Neural cell (in vitro differentiated cells): ENCODE measurements at regions not wholly inside any gene's neighbourhood (a gene's known extent, or its start where the extent isn't known, plus 50 kb on each side); places are given as distances from the start of the nearest gene placed in this dataset.

Experiments used
- CTCF ChIP-seq: fragments of 450-650 bp; IDR thresholded peaks from 2 replicates; pipeline ENCODE4 v1.5.1; 2014; ENCODE audit warnings: antibody characterized with exemption, mild to moderate bottlenecking, moderate library complexity; ENCODE audit not compliant: poor library complexity, severe bottlenecking
- EP300 ChIP-seq: fragments of 450-650 bp; conservative IDR thresholded peaks from 2 replicates; pipeline ENCODE4 v1.6.1; 2014; ENCODE audit warnings: antibody characterized with exemption, mild to moderate bottlenecking, moderate library complexity; ENCODE audit not compliant: poor library complexity, severe bottlenecking
- EZH2 ChIP-seq: fragments of 200-600, 300-800 bp; shearing (Covaris generic), sonication (generic); IDR thresholded peaks from 2 replicates; pipeline ENCODE4 v1.6.1; 2014; ENCODE audit warnings: antibody characterized with exemption, low read length, borderline replicate concordance, mild to moderate bottlenecking; ENCODE audit not compliant: insufficient read depth, poor library complexity, severe bottlenecking
- POLR2AphosphoS5 ChIP-seq: IDR thresholded peaks from 2 replicates; pipeline ENCODE4 v1.6.1; 2012
- RAD21 ChIP-seq: fragments of 450-650 bp; conservative IDR thresholded peaks from 2 replicates; pipeline ENCODE4 v1.6.1; 2014; ENCODE audit warnings: antibody characterized with exemption, mild to moderate bottlenecking, moderate library complexity
- REST ChIP-seq: IDR thresholded peaks from 2 replicates; pipeline ENCODE4 v1.6.1; 2012; ENCODE audit warnings: borderline replicate concordance
- SMC3 ChIP-seq: fragments of 450-650 bp; conservative IDR thresholded peaks from 2 replicates; pipeline ENCODE4 v1.6.1; 2014; ENCODE audit warnings: antibody characterized with exemption, mild to moderate bottlenecking, moderate library complexity; ENCODE audit not compliant: poor library complexity
- TAF1 ChIP-seq: IDR thresholded peaks from 2 replicates; pipeline ENCODE4 v1.6.1; 2012; ENCODE audit warnings: low read depth

- TF ChIP-seq CTCF (no peak), RAD21 (no peak), SMC3 (no peak), POLR2AphosphoS5 (no peak), REST (no peak), EZH2 (no peak), TAF1 (no peak), EP300 (no peak)
Observed at GRCh38 chr16:51500306-51500705, 349.2 kb upstream of the SALL1 start.
